ENCODE measurements at regions not wholly inside any gene's neighbourhood (a gene's known extent, or its start where the extent isn't known, plus 50 kb on each side); places are given as distances from the start of the nearest gene placed in this dataset.
"Not testable (repeated sequence)": the region's sequence is repeated elsewhere in the genome, so short reads cannot be mapped to it uniquely, and the experiment has no call there.

DNA sequence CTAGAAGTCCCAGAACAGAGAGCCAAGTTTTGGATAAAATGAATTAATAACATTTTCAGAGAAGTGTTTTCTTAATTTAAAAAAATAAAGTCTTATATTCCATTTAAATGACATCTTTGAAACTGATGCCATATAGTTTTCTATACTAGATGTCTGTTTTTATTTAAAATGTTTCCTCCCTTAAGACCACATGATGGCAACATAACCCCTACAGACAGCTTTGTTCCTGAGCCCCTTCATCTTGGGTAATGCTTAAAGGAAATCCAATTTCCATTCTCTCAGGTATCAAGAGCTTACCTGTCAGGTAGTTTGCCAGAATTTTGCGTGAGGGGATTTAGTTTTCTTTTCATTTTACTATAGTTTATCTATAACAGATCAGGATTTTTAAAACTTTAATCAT, 181.4 kb upstream of the UGT8 start:
- Histone ChIP-seq H3K4me1 (no peaks in the 10 kb centered on the region), H3K4me3 (no peak overlapping the region), H3K27ac (no peak overlapping the region), H3K9me3 (no peaks in the 10 kb centered on the region), H3K27me3 (no peaks in the 10 kb centered on the region), H3K36me3 (no peaks in the 10 kb centered on the region)
- ATAC-seq = no peak
- intact Hi-C loops (cut with DNase I) = no loop called here
- no peak for DNase-seq
- TF ChIP-seq, protein P1, sequence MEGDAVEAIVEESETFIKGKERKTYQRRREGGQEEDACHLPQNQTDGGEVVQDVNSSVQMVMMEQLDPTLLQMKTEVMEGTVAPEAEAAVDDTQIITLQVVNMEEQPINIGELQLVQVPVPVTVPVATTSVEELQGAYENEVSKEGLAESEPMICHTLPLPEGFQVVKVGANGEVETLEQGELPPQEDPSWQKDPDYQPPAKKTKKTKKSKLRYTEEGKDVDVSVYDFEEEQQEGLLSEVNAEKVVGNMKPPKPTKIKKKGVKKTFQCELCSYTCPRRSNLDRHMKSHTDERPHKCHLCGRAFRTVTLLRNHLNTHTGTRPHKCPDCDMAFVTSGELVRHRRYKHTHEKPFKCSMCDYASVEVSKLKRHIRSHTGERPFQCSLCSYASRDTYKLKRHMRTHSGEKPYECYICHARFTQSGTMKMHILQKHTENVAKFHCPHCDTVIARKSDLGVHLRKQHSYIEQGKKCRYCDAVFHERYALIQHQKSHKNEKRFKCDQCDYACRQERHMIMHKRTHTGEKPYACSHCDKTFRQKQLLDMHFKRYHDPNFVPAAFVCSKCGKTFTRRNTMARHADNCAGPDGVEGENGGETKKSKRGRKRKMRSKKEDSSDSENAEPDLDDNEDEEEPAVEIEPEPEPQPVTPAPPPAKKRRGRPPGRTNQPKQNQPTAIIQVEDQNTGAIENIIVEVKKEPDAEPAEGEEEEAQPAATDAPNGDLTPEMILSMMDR (IDR thresholded peaks at IDR 0.05) = no peak

DNA sequence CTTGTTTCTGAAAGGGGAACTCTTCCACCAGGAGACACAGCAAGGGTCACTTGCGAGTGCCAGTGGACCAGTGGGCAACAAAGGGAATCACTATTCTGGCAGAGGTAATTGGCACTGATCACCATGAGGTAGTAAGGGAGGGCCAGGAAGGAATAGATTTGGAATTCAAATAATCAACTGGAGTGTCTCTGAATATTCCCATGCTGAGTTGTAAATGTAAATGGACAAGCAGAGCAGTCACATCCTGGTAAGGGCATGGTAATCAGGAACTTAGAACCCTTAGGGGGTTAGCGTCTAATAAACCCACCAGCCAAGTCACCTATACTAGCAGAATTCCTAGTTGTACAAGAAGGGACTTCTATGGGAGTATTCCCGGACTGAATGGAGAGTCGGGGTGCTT, 178.5 kb upstream of the UGT8 start:
- Histone ChIP-seq H3K4me3 (no peak overlapping the region), H3K36me3 (no peaks in the 10 kb centered on the region), H3K9me3 (no peaks in the 10 kb centered on the region), H3K4me1 (no peaks in the 10 kb centered on the region), H3K27me3 (no peaks in the 10 kb centered on the region), H3K27ac (no peak overlapping the region)
- ATAC-seq = no peak
- intact Hi-C loops (cut with DNase I) = no loop called here
- DNase-seq = no peak
- TF ChIP-seq, protein P1 (IDR thresholded peaks at IDR 0.05) = no peak

DNA sequence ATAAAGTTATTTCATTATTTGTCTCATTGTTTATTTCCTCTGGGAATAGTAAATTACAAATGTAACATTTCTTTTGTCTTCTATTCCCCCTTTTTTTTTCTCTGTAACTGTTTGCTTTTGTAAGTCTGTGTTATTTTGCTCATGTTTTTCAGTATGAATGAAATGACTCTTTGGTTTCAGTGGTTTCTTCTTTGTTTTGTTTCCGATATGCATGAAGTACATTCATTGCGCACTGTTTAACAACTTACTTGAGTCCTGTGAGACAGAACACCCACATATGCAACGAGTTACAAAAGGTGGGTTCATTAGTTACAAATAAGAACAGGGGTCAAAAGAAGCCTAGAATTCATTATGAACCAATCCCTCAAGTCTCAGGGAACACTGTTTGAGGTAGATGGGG, 175.0 kb upstream of the UGT8 start:
- Histone ChIP-seq H3K4me1 (no peaks in the 10 kb centered on the region), H3K9me3 (no peaks in the 10 kb centered on the region), H3K27ac (no peak overlapping the region), H3K36me3 (no peaks in the 10 kb centered on the region), H3K4me3 (no peak overlapping the region), H3K27me3 (no peaks in the 10 kb centered on the region)
- TF ChIP-seq, protein P1 (IDR thresholded peaks at IDR 0.05) = no peak
- no peak for DNase-seq
- ATAC-seq = no peak
- intact Hi-C loops (cut with DNase I) = no loop called here

DNA sequence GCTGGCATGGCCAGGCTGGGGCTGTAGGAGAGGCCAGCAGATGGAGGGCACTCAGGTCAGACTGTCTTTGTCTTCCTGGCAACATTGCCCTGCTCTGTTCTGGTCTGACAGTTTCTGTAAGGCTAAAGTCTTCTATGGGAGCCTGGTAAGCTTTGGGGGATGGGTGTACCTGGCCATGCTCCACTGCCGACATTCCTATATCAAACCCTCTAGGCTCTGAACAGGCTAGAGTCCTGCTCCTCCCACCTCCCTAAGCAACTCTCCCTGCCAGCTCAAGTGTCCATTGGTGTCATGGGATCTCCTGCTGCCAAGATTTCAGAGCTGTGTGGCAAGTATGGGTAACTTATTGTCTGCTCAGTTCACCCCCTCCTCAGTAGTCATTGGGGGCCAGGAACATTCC, 163.5 kb upstream of the UGT8 start:
- TF ChIP-seq, protein P1 (IDR thresholded peaks at IDR 0.05) = no peak
- no peak overlapping the region for H3K27ac ChIP-seq
- no peaks in the 10 kb centered on the region for H3K4me1 ChIP-seq
- no peak overlapping the region for H3K4me3 ChIP-seq
- intact Hi-C loops (cut with DNase I) = no loop called here
- no peaks in the 10 kb centered on the region for H3K36me3 ChIP-seq
- H3K9me3 ChIP-seq = no peaks in the 10 kb centered on the region
- ATAC-seq = peak; percentile 13
- no peak for DNase-seq
- H3K27me3 ChIP-seq = no peaks in the 10 kb centered on the region

DNA sequence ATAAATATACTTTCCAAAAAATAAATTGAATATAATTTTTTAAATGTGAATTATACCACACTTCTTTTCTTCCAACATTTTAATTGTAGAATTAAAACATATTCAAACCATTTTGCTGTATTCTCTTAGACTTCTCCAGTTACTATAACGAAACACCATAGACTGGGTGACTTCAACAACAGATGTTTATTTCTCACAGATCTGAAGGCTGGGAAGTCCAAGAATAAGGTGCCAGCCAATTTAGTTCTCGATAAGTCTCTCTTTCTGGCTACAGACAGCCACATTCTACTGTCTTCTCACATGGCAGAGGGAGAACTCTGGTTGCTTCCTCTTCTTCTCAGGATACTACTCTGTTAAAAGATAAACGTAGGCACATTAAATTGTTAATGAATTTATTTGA, 155.8 kb upstream of the UGT8 start:
- Histone ChIP-seq H3K4me1 (no peaks in the 10 kb centered on the region), H3K27ac (no peak overlapping the region), H3K36me3 (no peaks in the 10 kb centered on the region), H3K4me3 (no peak overlapping the region), H3K9me3 (no peaks in the 10 kb centered on the region), H3K27me3 (no peaks in the 10 kb centered on the region)
- DNase-seq (no peak), ATAC-seq (no peak)
- TF ChIP-seq, protein P1 (IDR thresholded peaks at IDR 0.05) = no peak
- intact Hi-C loops (cut with DNase I) = no loop called here

DNA sequence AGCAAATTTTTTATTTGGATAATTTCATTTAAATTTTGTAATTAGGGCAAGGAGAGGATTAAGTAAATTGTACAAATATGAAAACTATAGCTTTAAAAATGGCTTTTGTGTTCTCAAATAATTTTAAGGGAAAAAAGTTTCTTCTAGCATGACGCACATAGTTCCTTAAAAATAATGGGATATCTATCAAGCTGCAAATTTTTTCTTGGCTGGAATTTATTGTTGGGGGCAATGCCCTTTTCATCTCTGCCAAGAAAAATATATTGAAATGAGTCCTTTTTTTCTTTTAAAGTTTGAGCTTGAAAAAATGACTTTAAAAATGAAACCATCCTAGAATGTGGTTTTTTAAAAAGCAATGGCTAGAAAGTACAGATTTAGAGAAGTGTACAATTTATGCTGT, 154.4 kb upstream of the UGT8 start:
- intact Hi-C loops (cut with DNase I) = no loop called here
- no peak overlapping the region for H3K4me3 ChIP-seq
- no peaks in the 10 kb centered on the region for H3K36me3 ChIP-seq
- TF ChIP-seq, protein P1 (IDR thresholded peaks at IDR 0.05) = no peak
- no peaks in the 10 kb centered on the region for H3K4me1 ChIP-seq
- ATAC-seq (no peak), DNase-seq (no peak)
- no peaks in the 10 kb centered on the region for H3K27me3 ChIP-seq
- H3K27ac ChIP-seq = no peak overlapping the region
- H3K9me3 ChIP-seq = no peaks in the 10 kb centered on the region

DNA sequence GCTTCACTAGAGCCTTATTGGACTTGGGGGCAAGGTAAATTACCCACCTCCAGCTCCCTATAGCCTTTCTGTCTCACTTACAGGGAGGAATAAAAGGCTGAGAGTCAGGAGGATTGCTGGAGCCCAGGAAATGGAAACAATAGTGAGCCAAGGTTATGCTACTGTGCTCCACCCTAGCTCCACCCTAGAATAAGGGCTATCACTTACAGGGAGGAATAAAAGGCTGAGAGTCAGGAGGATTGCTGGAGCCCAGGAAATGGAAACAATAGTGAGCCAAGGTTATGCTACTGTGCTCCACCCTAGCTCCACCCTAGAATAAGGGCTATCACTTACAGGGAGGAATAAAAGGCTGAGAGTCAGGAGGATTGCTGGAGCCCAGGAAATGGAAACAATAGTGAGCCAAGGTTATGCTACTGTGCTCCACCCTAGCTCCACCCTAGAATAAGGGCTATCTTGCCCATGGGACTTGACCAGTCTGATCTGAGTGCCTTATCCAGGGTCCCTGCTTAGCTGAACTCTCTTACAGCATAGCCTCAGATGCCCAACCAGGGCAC, 150.6 kb upstream of the UGT8 start:
- H3K27me3 ChIP-seq; H3K4me1 ChIP-seq; DNase-seq; intact Hi-C loops (cut with DNase I); H3K4me3 ChIP-seq; H3K36me3 ChIP-seq; H3K27ac ChIP-seq; H3K9me3 ChIP-seq: not testable (repeated sequence)
- peak; percentile 27 for ATAC-seq
